ENCODE measurements at regions not wholly inside any gene's neighbourhood (a gene's known extent, or its start where the extent isn't known, plus 50 kb on each side); places are given as distances from the start of the nearest gene placed in this dataset.

GRCh38 chr7:79874797-79875196 is 259.8 kb upstream of the GNAI1 start:
- TF ChIP-seq CTCF (conservative IDR thresholded peaks at IDR 0.05; ENCODE audit: low read depth, low read length): no peak
- no peak for DNase-seq (ENCODE audit: low read depth)
- no peak overlapping the region for H3K4me3 ChIP-seq (ENCODE audit: low read length)

- no peak overlapping the region for H3K4me3 ChIP-seq (ENCODE audit: low read length)
- DNase-seq (ENCODE audit: low read depth): no peak
- no peak for TF ChIP-seq CTCF (conservative IDR thresholded peaks at IDR 0.05; ENCODE audit: low read depth, low read length)
Observed at GRCh38 chr7:79872176-79872575, 262.5 kb upstream of the GNAI1 start.

- TF ChIP-seq CTCF (conservative IDR thresholded peaks at IDR 0.05; ENCODE audit: low read depth, low read length): no peak
- H3K4me3 ChIP-seq (ENCODE audit: low read length): no peak overlapping the region
- no peak for DNase-seq (ENCODE audit: low read depth)
Observed at GRCh38 chr7:79868010-79868409, 266.6 kb upstream of the GNAI1 start.

- DNase-seq (ENCODE audit: low read depth): no peak
- H3K4me3 ChIP-seq (ENCODE audit: low read length): no peak overlapping the region
- TF ChIP-seq CTCF (conservative IDR thresholded peaks at IDR 0.05; ENCODE audit: low read depth, low read length): no peak
Observed at GRCh38 chr7:79862447-79863210, 272.0 kb upstream of the GNAI1 start.

GRCh38 chr7:79855172-79855571 is 279.5 kb upstream of the GNAI1 start:
- H3K4me3 ChIP-seq (ENCODE audit: low read length): no peak overlapping the region
- TF ChIP-seq CTCF (conservative IDR thresholded peaks at IDR 0.05; ENCODE audit: low read depth, low read length): no peak
- no peak for DNase-seq (ENCODE audit: low read depth)

GRCh38 chr7:79854621-79855020 is 280.0 kb upstream of the GNAI1 start:
- no peak for TF ChIP-seq CTCF (conservative IDR thresholded peaks at IDR 0.05; ENCODE audit: low read depth, low read length)
- DNase-seq (ENCODE audit: low read depth): no peak
- H3K4me3 ChIP-seq (ENCODE audit: low read length): no peak overlapping the region

- DNase-seq (ENCODE audit: low read depth): no peak
- H3K4me3 ChIP-seq (ENCODE audit: low read length): no peak overlapping the region
- TF ChIP-seq CTCF (conservative IDR thresholded peaks at IDR 0.05; ENCODE audit: low read depth, low read length): no peak
Observed at GRCh38 chr7:79837915-79838314, 296.7 kb upstream of the GNAI1 start.
